ENCODE measurements at regions not wholly inside any gene's neighbourhood (a gene's known extent, or its start where the extent isn't known, plus 50 kb on each side); places are given as distances from the start of the nearest gene placed in this dataset.

- TF ChIP-seq CTCF (IDR thresholded peaks at IDR 0.05; ENCODE audit: insufficient read depth, low read depth, low read length): no peak
- no peak for TF ChIP-seq EZH2 (IDR thresholded peaks at IDR 0.05; ENCODE audit: insufficient read depth, low read length)
Measured at GRCh38 chr4:1516261-1516660, 110.0 kb upstream of the NKX1-1 start.

Measured in astrocyte (in vitro differentiated cells and primary cell).